ENCODE measurements at regions not wholly inside any gene's neighbourhood (a gene's known extent, or its start where the extent isn't known, plus 50 kb on each side); places are given as distances from the start of the nearest gene placed in this dataset.

GRCh38 chr4:129806986-129807385, 711.0 kb downstream of the C4orf33 start:
- no peak overlapping the region for H3K4me2 ChIP-seq (ENCODE audit: control insufficient read depth, extremely low read depth, insufficient read depth, low read depth, low read length)
- no peaks in the 10 kb centered on the region for H4K20me1 ChIP-seq (ENCODE audit: control insufficient read depth, extremely low read depth, insufficient read depth, low read length)
- H3K9ac ChIP-seq (ENCODE audit: control insufficient read depth, extremely low read depth, insufficient read depth, low read length) = no peak overlapping the region
- no peaks in the 10 kb centered on the region for H3K27me3 ChIP-seq (ENCODE audit: control insufficient read depth, extremely low read depth, insufficient read depth, low read length)
- H3K9me1 ChIP-seq (ENCODE audit: control insufficient read depth, extremely low read depth, insufficient read depth, low read length) = no peaks in the 10 kb centered on the region
- H3K27ac ChIP-seq (ENCODE audit: control insufficient read depth, insufficient read depth, low read length) = no peak overlapping the region
- FAIRE-seq (no peak), DNase-seq (ENCODE audit: low read depth, low spot score) (no peak)
- TF ChIP-seq, protein P1, sequence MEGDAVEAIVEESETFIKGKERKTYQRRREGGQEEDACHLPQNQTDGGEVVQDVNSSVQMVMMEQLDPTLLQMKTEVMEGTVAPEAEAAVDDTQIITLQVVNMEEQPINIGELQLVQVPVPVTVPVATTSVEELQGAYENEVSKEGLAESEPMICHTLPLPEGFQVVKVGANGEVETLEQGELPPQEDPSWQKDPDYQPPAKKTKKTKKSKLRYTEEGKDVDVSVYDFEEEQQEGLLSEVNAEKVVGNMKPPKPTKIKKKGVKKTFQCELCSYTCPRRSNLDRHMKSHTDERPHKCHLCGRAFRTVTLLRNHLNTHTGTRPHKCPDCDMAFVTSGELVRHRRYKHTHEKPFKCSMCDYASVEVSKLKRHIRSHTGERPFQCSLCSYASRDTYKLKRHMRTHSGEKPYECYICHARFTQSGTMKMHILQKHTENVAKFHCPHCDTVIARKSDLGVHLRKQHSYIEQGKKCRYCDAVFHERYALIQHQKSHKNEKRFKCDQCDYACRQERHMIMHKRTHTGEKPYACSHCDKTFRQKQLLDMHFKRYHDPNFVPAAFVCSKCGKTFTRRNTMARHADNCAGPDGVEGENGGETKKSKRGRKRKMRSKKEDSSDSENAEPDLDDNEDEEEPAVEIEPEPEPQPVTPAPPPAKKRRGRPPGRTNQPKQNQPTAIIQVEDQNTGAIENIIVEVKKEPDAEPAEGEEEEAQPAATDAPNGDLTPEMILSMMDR (optimal IDR thresholded peaks at IDR 0.05 in 1 of 3, IDR thresholded peaks at IDR 0.05 in 1 of 3, conservative IDR thresholded peaks at IDR 0.05 in 1 of 3; ENCODE audit: extremely low read depth in 1 of 3, insufficient read depth in 2 of 3, low read length in 3 of 3) = no peak
- TF ChIP-seq EZH2 (IDR thresholded peaks at IDR 0.05; ENCODE audit: low read length) = no peak
- no peaks in the 10 kb centered on the region for H3K79me2 ChIP-seq (ENCODE audit: control insufficient read depth, insufficient read depth, low read length)
- no peak overlapping the region for H3K4me3 ChIP-seq (ENCODE audit: control insufficient read depth in 2 of 3, extremely low read depth in 1 of 3, insufficient read depth in 2 of 3, low read depth in 1 of 3, low read length in 3 of 3)
- no peaks in the 10 kb centered on the region for H3K36me3 ChIP-seq (ENCODE audit: control insufficient read depth in 2 of 2, extremely low read depth in 1 of 2, insufficient read depth in 2 of 2, low read length in 2 of 2)
- H2AFZ ChIP-seq (ENCODE audit: control insufficient read depth, low read length) = no peak overlapping the region
- H3K4me1 ChIP-seq (ENCODE audit: control insufficient read depth, extremely low read depth, insufficient read depth, low read length) = no peaks in the 10 kb centered on the region
- H3K9me3 ChIP-seq (ENCODE audit: control insufficient read depth, low read depth, low read length) = no peaks in the 10 kb centered on the region
- dilution Hi-C loops (cut with MboI; ENCODE audit: extremely low pct_ligation_motif_present, low sequenced_read_pairs) = no loop called here

GRCh38 chr4:129808242-129808641, 712.3 kb downstream of the C4orf33 start:
- no peak overlapping the region for H3K4me3 ChIP-seq (ENCODE audit: control insufficient read depth in 2 of 3, extremely low read depth in 1 of 3, insufficient read depth in 2 of 3, low read depth in 1 of 3, low read length in 3 of 3)
- H3K9me1 ChIP-seq (ENCODE audit: control insufficient read depth, extremely low read depth, insufficient read depth, low read length) = no peaks in the 10 kb centered on the region
- no peak overlapping the region for H3K27ac ChIP-seq (ENCODE audit: control insufficient read depth, insufficient read depth, low read length)
- dilution Hi-C loops (cut with MboI; ENCODE audit: extremely low pct_ligation_motif_present, low sequenced_read_pairs) = no loop called here
- FAIRE-seq (no peak), DNase-seq (ENCODE audit: low read depth, low spot score) (no peak)
- no peaks in the 10 kb centered on the region for H3K36me3 ChIP-seq (ENCODE audit: control insufficient read depth in 2 of 2, extremely low read depth in 1 of 2, insufficient read depth in 2 of 2, low read length in 2 of 2)
- H3K4me1 ChIP-seq (ENCODE audit: control insufficient read depth, extremely low read depth, insufficient read depth, low read length) = no peaks in the 10 kb centered on the region
- no peaks in the 10 kb centered on the region for H3K9me3 ChIP-seq (ENCODE audit: control insufficient read depth, low read depth, low read length)
- no peak overlapping the region for H2AFZ ChIP-seq (ENCODE audit: control insufficient read depth, low read length)
- no peak for TF ChIP-seq EZH2 (IDR thresholded peaks at IDR 0.05; ENCODE audit: low read length)
- TF ChIP-seq, protein P1 (optimal IDR thresholded peaks at IDR 0.05 in 1 of 3, IDR thresholded peaks at IDR 0.05 in 1 of 3, conservative IDR thresholded peaks at IDR 0.05 in 1 of 3; ENCODE audit: extremely low read depth in 1 of 3, insufficient read depth in 2 of 3, low read length in 3 of 3) = no peak
- H3K27me3 ChIP-seq (ENCODE audit: control insufficient read depth, extremely low read depth, insufficient read depth, low read length) = no peaks in the 10 kb centered on the region
- no peaks in the 10 kb centered on the region for H3K79me2 ChIP-seq (ENCODE audit: control insufficient read depth, insufficient read depth, low read length)
- no peaks in the 10 kb centered on the region for H4K20me1 ChIP-seq (ENCODE audit: control insufficient read depth, extremely low read depth, insufficient read depth, low read length)
- no peak overlapping the region for H3K4me2 ChIP-seq (ENCODE audit: control insufficient read depth, extremely low read depth, insufficient read depth, low read depth, low read length)
- no peak overlapping the region for H3K9ac ChIP-seq (ENCODE audit: control insufficient read depth, extremely low read depth, insufficient read depth, low read length)
